Tibial nerve (tissue), 3 donors: ENCODE measurements at regions not wholly inside any gene's neighbourhood (a gene's known extent, or its start where the extent isn't known, plus 50 kb on each side); places are given as distances from the start of the nearest gene placed in this dataset.

Source experiments
- CTCF ChIP-seq, 5 experiments: fragments of 200-600 bp in 3 of 5; fragments of 450-650 bp in 2 of 5; sonication (generic) in 3 of 5; IDR thresholded peaks; one replicate each; pipeline ENCODE4 v1.5.1; 2016 to 2019; ENCODE audit warnings: antibody characterized with exemption in 5 of 5, mild to moderate bottlenecking in 3 of 5, moderate library complexity in 2 of 5
- POLR2A ChIP-seq, 2 donors: fragments of 450-650 bp; IDR thresholded peaks; one replicate each; pipeline ENCODE4 v1.6.1; 2017; ENCODE audit warnings: antibody characterized with exemption in 2 of 2, mild to moderate bottlenecking in 2 of 2, moderate library complexity in 2 of 2

GRCh38 chr7:159238541-159238940 is 93.9 kb upstream of the VIPR2 start:
- TF ChIP-seq CTCF (IDR thresholded peaks at IDR 0.05), result no peak
- no peak for TF ChIP-seq POLR2A (IDR thresholded peaks at IDR 0.05)
